NCI-H2029 (cell line): ENCODE measurements at regions not wholly inside any gene's neighbourhood (a gene's known extent, or its start where the extent isn't known, plus 50 kb on each side); places are given as distances from the start of the nearest gene placed in this dataset.

Experiments used
- DNase-seq: peaks from one replicate; lab custom pipeline; 2025; lab: John Stamatoyannopoulos, UW

DNA sequence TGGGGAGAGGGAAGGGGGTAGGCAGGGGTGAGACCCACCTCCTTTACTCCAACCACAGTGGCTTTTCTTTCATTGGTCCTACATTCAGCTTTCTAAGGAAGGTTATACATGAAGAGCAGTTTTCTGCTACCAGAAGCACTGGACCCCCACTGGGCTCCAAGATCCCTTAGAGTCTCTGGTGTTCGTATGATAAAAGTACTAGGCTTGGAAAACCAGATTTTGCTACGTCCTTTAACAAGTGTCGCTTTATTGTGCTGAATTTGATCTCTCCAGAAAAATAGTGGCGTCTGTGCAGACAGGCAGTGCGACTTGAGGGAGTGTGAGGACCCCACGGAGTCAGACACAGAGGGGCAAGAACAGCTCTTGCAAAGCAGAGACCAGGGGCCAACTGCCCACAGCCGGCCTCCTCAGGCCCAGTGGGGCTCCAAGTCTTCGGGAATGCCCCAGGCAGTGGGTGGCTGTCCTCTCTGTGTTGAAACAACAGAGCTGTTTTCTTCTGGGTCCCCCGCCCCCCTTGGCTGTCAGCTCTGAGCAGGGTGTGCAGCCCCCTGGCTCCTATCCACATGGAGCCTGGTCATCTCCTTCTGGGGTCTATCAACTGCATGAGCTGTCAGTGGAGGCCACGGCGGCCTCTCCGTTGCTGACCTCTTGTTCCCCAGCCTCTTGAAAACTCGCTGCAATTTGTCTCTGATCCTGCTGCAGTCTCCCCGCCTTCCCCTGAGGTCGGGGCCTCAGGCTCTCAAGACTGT is 333.2 kb downstream of the RPS24 start:
- no peak for DNase-seq

DNA sequence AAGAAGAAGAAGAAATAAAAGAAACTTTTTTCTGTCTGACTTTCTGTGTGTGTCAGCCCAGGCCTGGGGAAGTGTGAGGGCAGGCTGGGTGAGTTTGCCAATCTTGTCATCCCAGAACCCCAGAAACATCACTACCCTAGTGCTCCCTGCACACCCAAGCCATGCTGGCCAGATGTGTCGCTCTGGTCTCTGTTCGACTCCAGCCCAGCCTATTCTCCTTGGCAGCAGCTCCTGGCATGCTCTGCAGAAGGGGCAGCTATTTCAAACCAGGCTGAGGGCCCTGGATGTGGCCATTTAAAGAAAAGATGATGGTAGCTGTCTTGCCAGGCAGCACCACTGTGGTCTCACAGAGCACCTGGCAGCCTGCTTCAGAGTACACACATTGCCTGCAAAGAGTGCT is 334.1 kb downstream of the RPS24 start:
- no peak for DNase-seq

DNA sequence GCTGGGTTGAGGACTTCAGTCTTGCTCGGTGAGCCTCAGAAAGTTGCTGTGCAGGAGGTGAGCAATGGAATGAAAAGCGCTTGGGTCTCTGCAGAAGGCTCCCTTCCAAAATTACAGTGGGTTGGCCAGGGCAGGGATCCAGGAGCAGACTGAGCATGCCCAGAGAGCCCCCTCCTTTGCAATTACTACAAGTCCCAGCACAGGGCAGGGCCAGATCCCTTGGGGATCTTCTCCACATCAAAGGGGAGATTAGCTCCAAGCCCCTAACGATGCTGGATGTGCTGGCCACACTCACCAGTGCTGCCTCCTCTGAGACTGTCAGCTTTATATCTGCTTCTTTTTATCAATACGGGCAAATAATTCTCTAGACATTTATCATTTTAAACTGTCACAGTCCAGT is 337.5 kb downstream of the RPS24 start:
- DNase-seq, result no peak

DNA sequence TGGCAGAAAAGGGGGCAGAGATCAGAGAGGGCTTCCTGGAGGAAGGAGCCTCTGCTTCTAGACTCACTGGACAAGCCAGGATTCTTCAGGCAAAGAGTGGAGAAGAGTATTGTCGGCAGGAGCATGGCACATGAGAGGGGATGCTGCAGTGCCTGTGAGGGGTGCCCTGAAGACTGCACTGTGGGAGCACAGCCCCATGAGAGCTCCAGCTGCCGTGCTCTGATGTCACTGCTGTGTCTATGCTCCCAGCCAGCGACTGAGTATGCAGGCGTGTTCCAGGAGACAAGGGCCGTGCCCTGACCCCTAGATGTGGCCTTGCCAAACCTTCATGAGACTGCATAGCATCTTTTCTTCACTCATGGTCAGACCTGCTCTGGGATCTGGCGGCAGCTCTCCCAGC is 339.1 kb downstream of the RPS24 start:
- no peak for DNase-seq

DNA sequence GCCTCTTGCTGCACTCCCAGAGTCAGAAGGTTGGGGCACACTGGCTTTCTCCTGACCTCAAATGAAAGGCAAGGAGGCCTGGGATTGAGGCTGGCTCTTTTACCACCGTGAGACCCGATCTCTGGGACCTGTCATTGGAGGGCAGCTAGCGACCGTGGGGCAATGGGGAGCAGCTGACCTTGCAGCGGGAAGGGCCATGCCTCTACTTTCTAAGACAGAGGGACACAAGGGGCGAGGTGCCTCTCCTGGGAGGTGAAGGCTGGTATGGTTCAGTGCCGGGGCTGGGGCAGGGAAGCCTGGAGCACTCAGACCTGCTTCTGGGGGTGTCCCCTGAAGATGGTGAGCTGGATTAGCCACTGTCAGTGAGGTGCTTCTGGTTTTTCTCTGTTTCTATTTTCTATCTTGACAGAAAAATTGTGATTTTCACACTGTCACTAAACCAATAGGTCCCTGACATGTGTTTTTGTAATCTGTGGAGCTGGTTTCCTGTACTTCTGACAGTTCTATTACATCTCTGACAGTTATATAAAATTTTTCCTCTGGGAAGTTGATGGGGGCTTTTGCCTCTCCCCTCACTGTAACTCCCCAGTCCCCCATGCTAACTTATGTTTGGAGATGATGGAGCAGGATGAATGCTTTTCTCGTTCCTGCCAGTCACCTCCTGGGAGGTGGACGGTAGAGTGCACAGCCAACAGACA is 340.8 kb downstream of the RPS24 start:
- DNase-seq, result no peak

DNA sequence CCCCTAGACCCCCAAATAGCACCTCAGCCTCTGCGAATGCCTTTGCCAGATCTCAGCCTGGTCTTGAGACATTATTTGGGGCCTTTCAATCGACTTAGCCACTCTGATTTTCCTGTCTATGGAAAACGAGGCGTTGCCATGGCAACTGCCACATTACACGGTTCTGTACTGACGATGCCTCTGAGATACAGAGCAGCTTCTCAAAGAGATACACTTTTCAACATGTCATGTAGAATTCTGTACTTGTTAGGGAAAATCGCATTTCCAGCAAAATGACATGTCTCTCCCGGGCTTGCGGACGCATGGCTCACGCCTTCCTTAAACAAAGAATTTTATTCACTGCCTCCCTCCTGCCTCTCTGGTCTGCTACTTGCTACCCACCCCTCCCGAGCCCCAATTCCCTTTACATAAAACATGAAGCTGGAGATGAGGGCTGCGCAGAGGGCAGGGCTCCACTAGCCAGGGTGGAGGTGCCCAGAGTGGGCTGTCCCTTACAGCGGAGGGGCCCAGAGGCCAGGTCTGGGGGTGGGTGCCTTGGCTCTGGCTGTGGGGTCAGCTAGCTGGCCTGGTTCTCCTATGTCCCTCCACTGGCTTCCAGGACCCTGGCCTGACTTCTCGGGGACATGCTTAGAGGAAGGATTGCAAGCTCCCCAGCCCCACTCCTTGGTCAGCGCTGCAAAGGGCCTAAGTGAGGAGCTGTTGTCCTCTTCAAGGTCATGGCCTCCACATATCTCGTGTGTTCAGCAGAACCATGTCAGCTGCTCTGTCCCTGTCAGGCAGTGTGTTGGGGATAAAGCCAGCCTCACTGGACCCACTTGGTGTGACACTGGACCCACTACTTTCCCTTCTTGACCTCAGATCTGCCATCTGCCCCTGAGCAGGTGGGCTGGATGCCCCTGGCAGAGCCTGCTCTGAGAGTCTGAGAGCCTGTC is 342.5 kb downstream of the RPS24 start:
- no peak for DNase-seq

DNA sequence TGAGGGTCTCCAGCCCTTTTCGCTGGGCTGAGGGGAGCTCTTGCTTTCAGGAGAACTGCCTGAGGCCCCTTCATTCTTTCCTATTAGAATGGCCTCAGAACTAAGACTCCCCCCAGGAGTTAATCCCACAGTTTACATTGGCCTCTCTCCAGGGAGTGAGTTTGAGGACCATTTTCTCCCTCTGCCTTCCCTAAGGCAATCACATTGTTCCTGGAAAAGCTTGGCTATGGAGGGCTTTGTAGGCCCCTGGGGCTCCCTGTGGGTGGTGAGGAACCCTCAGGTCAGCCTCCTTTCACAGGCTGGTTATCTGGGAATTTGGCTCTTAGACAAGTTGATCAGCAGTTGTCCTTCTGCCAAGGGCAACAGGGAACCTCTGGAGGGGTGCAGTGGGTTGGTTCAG is 343.7 kb downstream of the RPS24 start:
- no peak for DNase-seq

DNA sequence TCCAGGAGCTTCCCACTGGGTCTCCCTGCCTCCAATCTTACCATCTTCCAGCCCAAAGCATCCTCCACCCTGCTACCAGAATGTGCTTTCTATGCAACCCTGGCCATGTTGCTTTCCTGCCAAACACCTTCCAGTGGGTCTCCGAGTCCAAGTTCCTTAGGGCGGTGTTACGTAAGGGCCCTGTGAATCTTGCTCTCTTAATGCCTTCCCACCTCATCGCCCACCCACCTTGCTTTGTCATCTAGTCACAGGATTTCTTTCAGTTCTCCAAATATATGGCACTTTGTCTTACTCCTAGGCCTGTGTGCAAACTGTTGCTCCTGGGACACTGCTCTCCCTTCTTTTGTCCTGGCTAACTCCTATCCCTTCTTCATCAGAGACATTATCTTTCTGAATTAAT is 344.5 kb downstream of the RPS24 start:
- DNase-seq, result no peak

DNA sequence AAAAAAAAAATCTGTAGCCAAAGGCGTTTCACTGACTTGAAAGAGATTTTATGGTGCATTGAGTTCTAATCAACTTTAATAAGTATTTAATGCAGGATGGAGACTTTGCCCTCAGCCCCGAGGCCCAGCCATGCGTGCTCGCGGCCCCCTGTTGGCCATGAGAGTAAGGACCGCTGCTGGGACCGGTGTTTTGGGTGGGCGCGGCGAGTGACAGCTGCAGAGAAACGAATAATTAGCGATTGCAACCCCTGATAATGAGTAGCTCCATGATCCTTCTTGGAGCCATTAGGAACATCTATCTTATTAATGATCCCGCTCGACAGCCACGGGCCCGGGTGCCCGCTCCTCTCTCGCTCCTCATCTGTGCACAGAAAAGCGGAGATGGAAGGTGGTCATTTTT is 347.4 kb downstream of the RPS24 start:
- DNase-seq, result no peak

DNA sequence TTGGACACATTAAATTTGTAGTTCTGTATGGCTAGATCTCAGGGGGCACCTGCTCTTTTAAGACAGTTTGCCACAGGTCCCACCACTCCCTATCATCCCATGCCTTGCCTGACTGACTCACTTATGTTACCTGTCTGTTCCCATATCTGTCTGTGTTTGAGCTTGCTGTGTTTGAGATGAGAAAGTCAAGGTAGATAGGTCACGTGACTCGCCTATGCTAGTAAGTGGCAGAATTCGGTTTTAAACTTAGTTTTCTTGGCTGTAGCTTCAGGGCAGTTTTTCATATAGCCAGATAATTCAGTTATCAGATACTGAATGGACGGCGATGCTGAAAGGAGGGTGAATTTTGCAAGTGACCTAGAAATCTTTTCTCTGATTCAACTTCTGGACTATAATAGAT is 348.4 kb downstream of the RPS24 start:
- no peak for DNase-seq

DNA sequence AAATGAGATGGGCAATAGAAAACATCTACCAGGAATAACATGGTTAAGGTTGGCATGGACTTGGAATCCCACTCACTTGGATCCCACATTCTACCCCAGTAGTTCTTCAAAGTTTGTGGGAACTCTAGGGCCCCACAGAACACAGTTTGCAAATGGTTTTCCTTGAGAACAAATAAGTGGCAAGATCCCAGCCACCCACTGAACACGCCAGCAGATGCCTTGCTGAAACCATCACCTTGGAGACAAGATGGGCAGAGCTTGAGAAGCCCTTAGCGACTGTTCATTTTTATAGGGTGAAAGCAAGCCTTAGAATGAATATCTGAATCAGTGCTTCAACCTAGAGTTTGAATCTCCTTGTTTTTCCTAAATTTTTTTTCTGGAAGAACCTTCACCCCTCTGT is 349.1 kb downstream of the RPS24 start:
- no peak for DNase-seq

DNA sequence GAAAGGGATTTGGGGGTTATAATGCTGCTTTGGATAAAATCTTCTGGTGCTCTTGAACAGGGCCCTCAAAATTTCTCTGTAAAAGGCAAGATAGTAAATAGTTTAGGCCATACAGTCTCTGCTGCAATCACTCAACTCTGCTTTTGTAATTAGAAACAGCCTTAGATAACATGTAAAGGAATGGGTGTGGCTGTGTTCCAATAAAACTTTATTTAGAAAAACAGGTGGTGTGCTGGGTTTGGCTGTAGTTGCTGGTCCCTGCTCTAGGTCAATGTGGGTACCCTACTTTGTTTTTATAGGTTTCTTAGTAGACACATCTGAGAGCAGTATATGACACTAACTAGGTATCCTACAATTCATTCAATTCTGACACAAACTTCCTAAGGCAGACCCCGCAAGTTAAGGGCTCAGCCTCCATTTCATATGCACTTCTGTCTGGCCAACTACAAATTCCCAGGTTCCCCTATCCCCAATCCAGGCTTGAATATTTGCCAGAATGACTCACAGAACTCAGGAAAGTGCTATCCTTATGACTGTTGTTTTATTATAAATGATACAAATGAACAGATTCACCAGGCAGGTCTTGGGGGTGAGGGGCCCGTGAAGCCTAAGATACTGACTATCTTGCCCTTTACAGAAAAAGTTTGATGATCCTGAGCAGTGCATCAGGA is 349.9 kb downstream of the RPS24 start:
- DNase-seq, result no peak

DNA sequence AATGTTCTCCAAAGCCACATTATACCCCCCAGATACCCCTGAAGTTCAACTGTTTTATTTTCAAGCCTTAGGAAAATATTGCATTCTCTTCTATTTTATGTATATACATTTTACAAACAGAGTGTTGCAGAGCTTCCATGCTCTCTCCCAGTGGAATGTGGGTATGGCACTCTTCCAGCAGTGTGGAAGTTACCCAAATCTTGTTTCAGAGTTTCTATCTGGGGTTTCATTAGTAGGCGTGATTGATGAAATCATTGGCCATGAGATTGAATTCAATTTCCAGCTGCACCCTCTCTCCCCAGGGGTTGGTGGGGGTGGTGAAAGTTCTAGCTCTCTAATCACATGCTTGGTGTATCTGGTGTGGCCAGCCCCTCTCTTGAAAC is 350.4 kb downstream of the RPS24 start:
- DNase-seq, result no peak

DNA sequence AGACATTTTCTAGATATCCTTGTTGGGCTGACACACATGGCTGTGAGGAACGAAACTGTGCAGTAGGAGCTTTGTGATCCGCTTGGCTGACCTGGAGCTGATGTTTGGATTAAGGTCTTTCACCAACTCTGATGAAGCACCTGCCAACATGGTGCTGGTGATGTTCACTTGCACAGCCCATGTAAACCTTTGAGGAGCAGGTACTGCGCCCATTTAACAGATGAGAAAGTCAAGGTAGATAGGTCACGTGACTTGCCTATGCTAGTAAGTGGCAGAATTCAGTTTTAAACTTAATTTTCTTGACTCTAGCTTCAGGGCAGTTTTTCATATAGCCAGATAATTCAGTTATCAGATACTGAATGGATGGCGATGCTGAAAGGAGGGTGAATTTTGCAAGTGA is 351.9 kb downstream of the RPS24 start:
- no peak for DNase-seq

DNA sequence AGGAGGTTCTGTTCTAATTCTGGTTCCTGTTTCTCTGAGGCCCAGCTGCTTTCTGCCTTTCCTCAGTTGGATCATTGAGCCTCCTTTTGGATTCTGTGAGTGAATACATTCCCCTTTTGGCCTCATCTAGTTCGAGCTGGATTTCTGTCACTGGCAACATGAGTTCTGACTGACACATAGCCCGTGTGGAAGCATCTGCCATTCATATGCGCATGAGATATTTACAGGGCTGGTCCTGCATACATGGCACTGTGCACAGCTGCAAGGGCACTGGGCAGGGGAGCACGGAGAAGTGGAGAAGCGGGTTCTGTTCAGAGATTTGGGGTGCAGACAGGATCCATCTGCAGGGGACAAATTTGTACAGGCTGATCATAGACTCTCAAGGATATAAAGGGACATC is 352.8 kb downstream of the RPS24 start:
- DNase-seq, result no peak

DNA sequence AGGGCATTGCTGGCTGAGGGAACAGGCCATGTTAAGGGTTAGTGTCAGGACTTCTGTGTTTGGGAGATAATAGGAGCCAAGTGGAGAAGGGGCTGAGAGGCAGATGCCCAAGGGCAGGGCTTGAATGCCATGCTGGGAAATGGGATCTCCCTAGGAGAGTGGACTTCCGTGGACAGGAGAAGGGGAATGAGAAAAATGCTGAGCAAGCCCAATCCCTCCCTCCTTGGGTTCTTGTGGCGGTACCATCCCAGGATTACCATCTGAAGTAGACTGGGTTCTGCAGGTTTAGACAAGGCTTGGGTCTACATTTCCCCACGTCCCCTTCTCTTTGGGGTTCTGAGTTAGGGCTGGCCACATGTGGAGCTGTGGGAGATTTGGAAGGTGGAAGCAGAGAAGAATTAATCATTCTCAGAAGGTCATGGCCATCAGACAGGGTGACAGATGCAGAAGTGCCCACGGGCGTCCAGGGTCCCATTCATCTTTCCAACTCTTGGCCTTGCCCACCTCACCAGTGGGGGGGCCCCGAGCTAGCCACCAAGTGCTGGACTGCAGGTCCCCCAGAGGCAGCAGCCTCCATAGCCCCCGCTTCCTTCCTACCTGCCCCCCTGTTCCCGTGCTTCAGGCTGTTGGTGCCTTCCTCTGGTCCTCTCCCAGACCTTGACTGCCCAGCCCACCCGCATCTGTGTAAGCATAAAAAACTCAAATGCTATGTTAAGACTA is 354.8 kb downstream of the RPS24 start:
- DNase-seq, result no peak

DNA sequence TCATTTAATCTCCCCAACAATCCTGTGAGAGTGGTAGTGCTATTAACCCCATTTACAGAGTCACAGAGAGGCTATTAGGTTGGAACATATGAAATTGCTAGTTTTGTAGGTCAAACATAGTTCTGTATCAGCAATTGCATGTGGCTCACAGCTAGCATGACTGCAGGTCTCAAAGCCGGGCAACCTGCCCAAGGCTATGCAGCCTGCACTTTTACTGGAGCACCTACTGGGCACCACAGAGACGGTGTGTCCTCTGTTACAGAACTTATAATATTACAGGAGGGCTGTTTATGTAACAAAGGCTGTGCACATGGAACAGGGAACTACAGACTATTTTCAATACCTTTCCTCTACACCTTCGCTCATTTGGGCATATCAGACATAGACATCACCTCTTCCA is 355.8 kb downstream of the RPS24 start:
- DNase-seq, result no peak

DNA sequence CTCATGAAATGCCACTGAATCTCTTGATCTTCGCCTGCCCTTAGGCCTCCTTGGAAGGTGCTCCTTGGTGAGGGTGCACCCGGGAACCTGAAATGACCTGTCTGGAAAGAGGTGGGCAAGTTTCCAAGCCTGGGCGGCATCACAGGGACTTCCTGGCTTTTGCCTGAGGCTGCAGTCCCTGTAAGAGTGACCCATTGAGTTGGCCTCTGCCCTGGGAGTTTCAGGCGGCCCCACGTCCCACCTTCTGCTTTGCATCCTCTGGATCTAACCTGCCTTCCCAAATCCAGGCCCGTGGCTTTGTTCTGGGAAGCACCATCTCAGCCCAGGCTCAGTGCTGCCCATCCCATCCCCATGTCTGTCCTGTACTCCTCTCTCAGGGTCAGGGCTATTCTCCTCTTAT is 356.4 kb downstream of the RPS24 start:
- DNase-seq, result no peak

DNA sequence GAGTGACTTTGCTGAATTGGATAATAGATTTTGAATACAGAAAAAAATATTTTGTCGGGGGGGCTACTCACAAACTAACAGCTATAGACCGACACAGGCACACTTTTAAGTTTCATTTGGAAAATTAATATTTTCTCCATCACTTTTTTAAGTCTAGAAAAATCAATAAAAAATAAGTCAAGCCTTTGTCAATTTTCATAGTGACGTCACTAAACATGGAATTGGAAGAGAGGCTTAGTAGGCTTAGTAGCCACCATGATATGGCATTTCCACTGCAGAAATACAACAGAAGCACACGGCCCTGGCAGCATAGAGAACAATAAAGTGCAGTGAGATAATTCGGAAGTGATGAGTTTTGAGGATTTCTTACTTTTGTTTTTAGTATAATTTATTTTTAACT is 357.2 kb downstream of the RPS24 start:
- no peak for DNase-seq

DNA sequence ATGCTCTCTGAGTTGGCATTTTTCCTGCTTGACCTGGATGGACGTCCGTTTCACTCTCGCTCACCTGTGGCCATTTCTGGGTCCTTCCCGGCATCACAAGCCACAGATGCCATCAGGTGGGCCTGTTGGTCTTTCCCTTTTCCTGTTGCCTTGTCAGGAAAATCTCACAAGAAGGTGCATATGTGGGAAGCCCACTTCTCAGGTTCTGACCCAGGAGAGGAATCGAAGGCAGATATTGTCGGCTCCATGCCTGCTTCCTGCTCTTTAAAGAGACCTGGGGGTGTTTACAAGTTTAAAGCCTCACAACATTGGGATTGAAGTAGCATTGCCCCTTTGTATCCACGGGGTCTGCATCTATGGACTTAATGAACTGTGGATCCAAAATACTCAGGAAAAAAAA is 357.9 kb downstream of the RPS24 start:
- DNase-seq, result no peak

DNA sequence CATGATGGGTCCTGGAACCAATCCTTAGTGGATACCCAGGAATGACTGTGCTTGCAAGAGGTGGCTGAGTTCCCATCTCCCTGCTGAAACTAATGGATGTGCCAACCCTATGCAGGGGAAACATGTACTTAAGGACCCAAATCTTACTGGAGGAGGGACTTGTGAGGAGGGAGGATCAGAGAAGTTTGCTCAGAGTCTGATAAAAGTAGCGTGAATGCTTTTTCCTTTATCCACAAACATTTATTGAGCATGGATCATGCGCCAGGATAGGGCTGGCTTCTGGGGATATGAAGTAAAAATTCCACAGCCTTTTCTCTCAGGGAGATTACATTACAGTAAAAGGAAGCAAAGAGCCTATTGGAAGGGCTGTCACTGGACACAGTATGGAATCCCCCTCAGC is 358.5 kb downstream of the RPS24 start:
- no peak for DNase-seq

DNA sequence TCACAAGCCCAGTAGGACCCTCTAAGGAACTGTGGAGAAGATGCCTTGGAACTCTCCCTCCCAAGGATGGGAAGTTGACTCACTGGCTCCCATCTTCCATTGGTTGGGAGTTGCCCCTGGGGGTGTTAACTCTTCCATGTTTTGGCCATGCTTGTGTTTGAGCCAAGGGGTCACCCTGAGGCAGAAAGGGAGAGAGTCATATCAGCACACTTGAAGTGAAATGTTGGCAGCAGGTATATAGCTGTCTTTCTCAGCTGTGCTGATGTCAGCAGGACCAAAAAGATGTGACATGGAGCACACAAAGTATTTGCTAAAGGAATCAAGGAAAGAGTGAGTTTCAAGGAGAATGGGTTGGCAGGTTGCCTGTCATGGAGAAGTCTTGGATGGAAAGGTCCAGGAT is 359.4 kb downstream of the RPS24 start:
- no peak for DNase-seq
